ENCODE measurements at regions not wholly inside any gene's neighbourhood (a gene's known extent, or its start where the extent isn't known, plus 50 kb on each side); places are given as distances from the start of the nearest gene placed in this dataset.

- no peak overlapping the region for H3K4me3 ChIP-seq (ENCODE audit: low read depth, low read length)
- DNase-seq (ENCODE audit: low read depth), result no peak
- TF ChIP-seq CTCF (IDR thresholded peaks at IDR 0.05; ENCODE audit: low read depth, low read length, missing control alignments), result no peak
These were observed 451.6 kb downstream of the TRHDE start for GRCh38 chr12:72723732-72724131.

GRCh38 chr12:72729451-72730010 is 457.4 kb downstream of the TRHDE start:
- TF ChIP-seq CTCF (IDR thresholded peaks at IDR 0.05; ENCODE audit: low read depth, low read length, missing control alignments), result no peak
- DNase-seq (ENCODE audit: low read depth), result no peak
- no peak overlapping the region for H3K4me3 ChIP-seq (ENCODE audit: low read depth, low read length)

GRCh38 chr12:72734581-72734980 is 462.4 kb downstream of the TRHDE start:
- no peak for DNase-seq (ENCODE audit: low read depth)
- no peak for TF ChIP-seq CTCF (IDR thresholded peaks at IDR 0.05; ENCODE audit: low read depth, low read length, missing control alignments)
- H3K4me3 ChIP-seq (ENCODE audit: low read depth, low read length), result no peak overlapping the region

- no peak for TF ChIP-seq CTCF (IDR thresholded peaks at IDR 0.05; ENCODE audit: low read depth, low read length, missing control alignments)
- DNase-seq (ENCODE audit: low read depth), result no peak
- H3K4me3 ChIP-seq (ENCODE audit: low read depth, low read length), result no peak overlapping the region
These were observed 466.6 kb downstream of the TRHDE start for GRCh38 chr12:72738811-72739210.

GRCh38 chr12:72740064-72740463 is 467.9 kb downstream of the TRHDE start:
- TF ChIP-seq CTCF (IDR thresholded peaks at IDR 0.05; ENCODE audit: low read depth, low read length, missing control alignments), result no peak
- no peak for DNase-seq (ENCODE audit: low read depth)

GRCh38 chr12:72742568-72742967 is 470.4 kb downstream of the TRHDE start:
- no peak overlapping the region for H3K4me3 ChIP-seq (ENCODE audit: low read depth, low read length)
- no peak for DNase-seq (ENCODE audit: low read depth)
- no peak for TF ChIP-seq CTCF (IDR thresholded peaks at IDR 0.05; ENCODE audit: low read depth, low read length, missing control alignments)

More at GRCh38 chr12:72740064-72740463, 467.9 kb downstream of the TRHDE start:
- H3K4me3 ChIP-seq (ENCODE audit: low read depth, low read length), result no peak overlapping the region

- no peak for TF ChIP-seq CTCF (IDR thresholded peaks at IDR 0.05; ENCODE audit: low read depth, low read length, missing control alignments)
- no peak for DNase-seq (ENCODE audit: low read depth)
These were observed 473.9 kb downstream of the TRHDE start for GRCh38 chr12:72746048-72746447.

More at GRCh38 chr12:72746048-72746447, 473.9 kb downstream of the TRHDE start:
- H3K4me3 ChIP-seq (ENCODE audit: low read depth, low read length), result no peak overlapping the region
